Keratinocyte (primary cell): ENCODE measurements at regions not wholly inside any gene's neighbourhood (a gene's known extent, or its start where the extent isn't known, plus 50 kb on each side); places are given as distances from the start of the nearest gene placed in this dataset.

ENCODE experiments used
- DNase-seq: peaks from one replicate; pipeline ENCODE4 v3.0.0-alpha.2; 2011; ENCODE audit warnings: low read depth, missing footprints, low spot score
- FAIRE-seq: peaks from 2 replicates; lab custom pipeline; 2011; peaks lifted over from hg19 to GRCh38; lab: Jason Lieb, UNC
- H2AFZ ChIP-seq: 2 replicates; pipeline ENCODE4 v1.6.0; 2012; ENCODE audit warnings: low read length, control low read depth, inconsistent platforms; ENCODE audit not compliant: control insufficient read depth
- H3K27ac ChIP-seq: 2 replicates; pipeline ENCODE4 v1.5.1; 2011; ENCODE audit warnings: low read length; ENCODE audit not compliant: control insufficient read depth, insufficient read depth
- H3K27me3 ChIP-seq: 3 replicates; pipeline ENCODE4 v1.6.0; 2011; ENCODE audit warnings: low read length; ENCODE audit not compliant: control insufficient read depth, insufficient read depth; ENCODE audit errors: extremely low read depth
- H3K36me3 ChIP-seq, 2 experiments: 2 replicates in 1 of 2; 3 replicates in 1 of 2; pipeline ENCODE4 v1.5.1; 2011; ENCODE audit warnings: low read length in 2 of 2, mild to moderate bottlenecking in 1 of 2; ENCODE audit not compliant: control insufficient read depth in 2 of 2, insufficient read depth in 2 of 2; ENCODE audit errors: extremely low read depth in 1 of 2
- H3K4me1 ChIP-seq: 3 replicates; pipeline ENCODE4 v1.5.1; 2011; ENCODE audit warnings: low read length; ENCODE audit not compliant: control insufficient read depth, insufficient read depth; ENCODE audit errors: extremely low read depth
- H3K4me2 ChIP-seq: 3 replicates; pipeline ENCODE4 v1.6.0; 2011; ENCODE audit warnings: low read depth, low read length; ENCODE audit not compliant: control insufficient read depth, insufficient read depth; ENCODE audit errors: extremely low read depth
- H3K4me3 ChIP-seq, 3 experiments: fragments of 200-600 bp in 1 of 3; sonication (generic) in 1 of 3; 2 replicates in 2 of 3; 3 replicates in 1 of 3; pipeline ENCODE4 v1.5.1; 2011 to 2016; ENCODE audit warnings: low read length in 3 of 3, mild to moderate bottlenecking in 3 of 3, control low read depth in 2 of 3, inconsistent platforms in 1 of 3, low read depth in 1 of 3, mixed read lengths in 1 of 3, mixed run types in 1 of 3, moderate library complexity in 1 of 3; ENCODE audit not compliant: control insufficient read depth in 2 of 3, insufficient read depth in 2 of 3; ENCODE audit errors: extremely low read depth in 1 of 3
- H3K79me2 ChIP-seq: 2 replicates; pipeline ENCODE4 v1.6.0; 2012; ENCODE audit warnings: low read length; ENCODE audit not compliant: control insufficient read depth, insufficient read depth
- H3K9ac ChIP-seq: 3 replicates; pipeline ENCODE4 v1.6.0; 2011; ENCODE audit warnings: low read length; ENCODE audit not compliant: control insufficient read depth, insufficient read depth; ENCODE audit errors: extremely low read depth
- H3K9me1 ChIP-seq: 3 replicates; pipeline ENCODE4 v1.6.0; 2011; ENCODE audit warnings: low read length; ENCODE audit not compliant: control insufficient read depth, insufficient read depth; ENCODE audit errors: extremely low read depth
- H3K9me3 ChIP-seq: 2 replicates; pipeline ENCODE4 v1.5.1; 2012; ENCODE audit warnings: low read depth, low read length; ENCODE audit not compliant: control insufficient read depth
- H4K20me1 ChIP-seq: 3 replicates; pipeline ENCODE4 v1.6.0; 2011; ENCODE audit warnings: low read length; ENCODE audit not compliant: control insufficient read depth, insufficient read depth; ENCODE audit errors: extremely low read depth
- CTCF ChIP-seq, 3 experiments: IDR thresholded peaks in 1 of 3; conservative IDR thresholded peaks in 1 of 3; optimal IDR thresholded peaks in 1 of 3; 2 replicates in 2 of 3; 3 replicates in 1 of 3; pipeline versions ENCODE3 to v1.5.1; 2011; ENCODE audit warnings: low read length in 3 of 3, mild to moderate bottlenecking in 3 of 3, moderate library complexity in 2 of 3, control low read depth in 1 of 3, inconsistent platforms in 1 of 3; ENCODE audit not compliant: insufficient read depth in 2 of 3; ENCODE audit errors: extremely low read depth in 1 of 3
- EZH2 ChIP-seq: IDR thresholded peaks from one replicate; pipeline ENCODE4 v1.6.1; 2012; ENCODE audit warnings: inconsistent platforms, mild to moderate bottlenecking, low read length, moderate library complexity
- dilution Hi-C: fragments of 300-500 bp; cut with MboI; formaldehyde crosslinking; loops from one replicate; pipeline ENCODE4 v1.7.0; 2020; ENCODE audit warnings: low sequenced_read_pairs; ENCODE audit not compliant: extremely low pct_ligation_motif_present

DNA sequence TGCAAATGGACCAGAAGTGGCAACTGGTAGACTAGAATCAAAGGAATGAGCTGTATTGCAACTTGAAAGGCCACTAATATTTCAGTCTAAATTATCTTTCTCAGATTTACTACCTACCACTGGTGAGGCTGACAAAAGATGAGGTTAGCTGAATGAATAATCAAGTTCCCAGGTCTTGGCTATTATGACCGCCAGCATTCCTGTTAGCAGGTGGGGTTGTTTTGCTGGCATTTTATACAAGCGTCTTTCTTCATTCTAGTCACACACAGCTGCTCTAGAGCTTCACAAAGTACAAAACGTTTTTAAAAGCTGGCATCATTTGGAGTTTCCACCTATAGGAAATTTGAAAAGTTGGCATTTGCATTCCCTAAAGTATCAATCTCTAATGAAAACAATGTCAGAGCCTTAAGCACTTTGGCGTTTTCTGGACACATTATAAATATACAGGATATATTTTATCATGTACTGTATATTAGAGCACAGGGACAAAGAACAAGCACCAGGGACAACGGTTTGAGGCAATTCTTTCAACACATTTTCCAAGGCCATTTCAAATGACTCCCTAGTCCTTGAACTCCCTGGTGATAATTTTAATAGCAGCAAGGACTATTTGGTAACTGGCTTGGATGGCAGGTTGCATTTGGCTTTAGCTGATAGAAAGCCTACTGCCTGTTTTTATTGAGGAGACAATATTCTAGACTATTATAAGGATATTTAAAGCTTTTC, 410.2 kb upstream of the CHST9 start:
- FAIRE-seq: no peak
- H3K4me1 ChIP-seq: no peaks in the 10 kb centered on the region

DNA sequence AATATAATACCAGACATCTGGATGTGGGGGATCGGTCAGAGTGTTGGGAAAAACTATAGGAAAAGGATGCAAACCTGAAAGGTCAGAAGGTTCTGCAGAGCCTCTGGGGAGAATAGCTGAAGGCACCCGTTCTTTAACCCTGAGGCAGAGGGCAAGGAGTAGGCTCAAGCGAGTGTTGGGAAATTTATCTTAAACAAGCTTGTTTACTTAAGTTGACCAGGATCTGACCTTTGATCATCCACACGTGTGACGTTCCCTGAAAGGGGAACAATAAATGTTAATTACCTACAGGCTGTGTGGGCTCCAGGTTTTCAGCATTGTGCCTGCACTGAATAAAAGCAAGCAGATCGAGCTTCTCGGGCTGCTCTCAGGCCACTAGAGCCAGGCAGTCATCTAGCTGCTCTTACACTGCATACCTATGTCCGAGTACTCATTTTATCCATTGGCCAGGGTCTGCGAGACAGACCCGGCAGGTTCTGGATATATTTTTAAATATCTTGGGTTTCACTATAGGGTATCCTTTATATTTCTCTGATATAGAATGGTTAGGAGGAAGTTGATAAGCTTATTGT, 400.6 kb upstream of the CHST9 start:
- Histone ChIP-seq H3K4me1 (no peaks in the 10 kb centered on the region), H3K9me1 (no peaks in the 10 kb centered on the region), H3K27me3 (no peaks in the 10 kb centered on the region), H2AFZ (no peak overlapping the region), H3K4me3 (no peak overlapping the region), H3K4me2 (no peak overlapping the region), H3K27ac (no peak overlapping the region), H3K79me2 (no peaks in the 10 kb centered on the region), H3K36me3 (no peaks in the 10 kb centered on the region), H4K20me1 (no peaks in the 10 kb centered on the region), H3K9ac (no peak overlapping the region), H3K9me3 (no peaks in the 10 kb centered on the region)
- DNase-seq (no peak), FAIRE-seq (no peak)
- dilution Hi-C loops: no loop called here
- TF ChIP-seq CTCF (optimal IDR thresholded peaks at IDR 0.05 in 1 of 3, IDR thresholded peaks at IDR 0.05 in 1 of 3, conservative IDR thresholded peaks at IDR 0.05 in 1 of 3; ENCODE audit: extremely low read depth in 1 of 3, insufficient read depth in 2 of 3, low read length in 3 of 3) (no peak), EZH2 (no peak)

More for the DNA sequence above, 410.2 kb upstream of the CHST9 start:
- no peak overlapping the region for H3K4me3 ChIP-seq
- no peaks in the 10 kb centered on the region for H3K36me3 ChIP-seq
- no peak overlapping the region for H3K4me2 ChIP-seq
- no peaks in the 10 kb centered on the region for H3K9me3 ChIP-seq
- no peaks in the 10 kb centered on the region for H3K27me3 ChIP-seq
- no peaks in the 10 kb centered on the region for H3K9me1 ChIP-seq
- no peak for DNase-seq
- H3K27ac ChIP-seq: no peak overlapping the region
- no peaks in the 10 kb centered on the region for H4K20me1 ChIP-seq
- dilution Hi-C loops: no loop called here
- H3K79me2 ChIP-seq: no peaks in the 10 kb centered on the region
- TF ChIP-seq EZH2: no peak
- TF ChIP-seq CTCF (optimal IDR thresholded peaks at IDR 0.05 in 1 of 3, IDR thresholded peaks at IDR 0.05 in 1 of 3, conservative IDR thresholded peaks at IDR 0.05 in 1 of 3; ENCODE audit: extremely low read depth in 1 of 3, insufficient read depth in 2 of 3, low read length in 3 of 3): no peak
- H2AFZ ChIP-seq: no peak overlapping the region
- no peak overlapping the region for H3K9ac ChIP-seq
